MM.1S (cell line): ENCODE measurements at regions not wholly inside any gene's neighbourhood (a gene's known extent, or its start where the extent isn't known, plus 50 kb on each side); places are given as distances from the start of the nearest gene placed in this dataset.

ENCODE experiments used
- CTCF ChIP-seq: fragments of 300-600 bp; sonication (generic); IDR thresholded peaks from 2 replicates; pipeline ENCODE4 v1.5.1; 2016; ENCODE audit warnings: antibody characterized with exemption, low read length, mixed read lengths
- EZH2phosphoT487 ChIP-seq: fragments of 300-600 bp; sonication (generic); IDR thresholded peaks from 2 replicates; pipeline ENCODE4 v1.6.1; 2018; ENCODE audit warnings: antibody characterized with exemption, low read length

- no peak for TF ChIP-seq CTCF
- no peak for TF ChIP-seq EZH2phosphoT487
These were observed 244.0 kb downstream of the GAS1 start for GRCh38 chr9:86703346-86703745.
